ENCODE measurements at regions not wholly inside any gene's neighbourhood (a gene's known extent, or its start where the extent isn't known, plus 50 kb on each side); places are given as distances from the start of the nearest gene placed in this dataset.
A peak's percentile ranks its signal among the peaks of the same experiment; 100 is the strongest.

GRCh38 chr3:22989716-22990115 is 213.4 kb upstream of the UBE2E2 start:
- FAIRE-seq (no peak), DNase-seq (ENCODE audit: extremely low spot score, insufficient read length, low read depth) (no peak)

- no peak for FAIRE-seq
- no peak for DNase-seq (ENCODE audit: extremely low spot score, insufficient read length, low read depth)
These were observed 212.6 kb upstream of the UBE2E2 start for GRCh38 chr3:22990291-22991200.

- no peak for DNase-seq (ENCODE audit: extremely low spot score, insufficient read length, low read depth)
- FAIRE-seq, result no peak
These were observed 208.3 kb upstream of the UBE2E2 start for GRCh38 chr3:22994781-22995180.

- no peak for FAIRE-seq
- DNase-seq (ENCODE audit: extremely low spot score, insufficient read length, low read depth), result no peak
These were observed 206.1 kb upstream of the UBE2E2 start for GRCh38 chr3:22996920-22997571.

- no peak for DNase-seq (ENCODE audit: extremely low spot score, insufficient read length, low read depth)
These were observed 202.8 kb upstream of the UBE2E2 start for GRCh38 chr3:23000371-23000770.

GRCh38 chr3:23002151-23002550 is 201.0 kb upstream of the UBE2E2 start:
- no peak for FAIRE-seq

More at GRCh38 chr3:23000371-23000770, 202.8 kb upstream of the UBE2E2 start:
- FAIRE-seq, result no peak

GRCh38 chr3:23002836-23003732 is 200.0 kb upstream of the UBE2E2 start:
- DNase-seq (ENCODE audit: extremely low spot score, insufficient read length, low read depth) (no peak), FAIRE-seq (no peak)

More at GRCh38 chr3:23002151-23002550, 201.0 kb upstream of the UBE2E2 start:
- no peak for DNase-seq (ENCODE audit: extremely low spot score, insufficient read length, low read depth)

GRCh38 chr3:23003733-23004046 is 199.4 kb upstream of the UBE2E2 start:
- DNase-seq (ENCODE audit: extremely low spot score, insufficient read length, low read depth) (no peak), FAIRE-seq (no peak)

GRCh38 chr3:23004971-23005370 is 198.2 kb upstream of the UBE2E2 start:
- FAIRE-seq (no peak), DNase-seq (ENCODE audit: extremely low spot score, insufficient read length, low read depth) (no peak)

GRCh38 chr3:23017801-23018200 is 185.3 kb upstream of the UBE2E2 start:
- FAIRE-seq, result no peak
- DNase-seq (ENCODE audit: extremely low spot score, insufficient read length, low read depth), result no peak

GRCh38 chr3:23019596-23020300 is 183.4 kb upstream of the UBE2E2 start:
- no peak for FAIRE-seq
- no peak for DNase-seq (ENCODE audit: extremely low spot score, insufficient read length, low read depth)

GRCh38 chr3:23028294-23028693 is 174.8 kb upstream of the UBE2E2 start:
- FAIRE-seq (no peak), DNase-seq (ENCODE audit: extremely low spot score, insufficient read length, low read depth) (no peak)

GRCh38 chr3:23029001-23029400 is 174.1 kb upstream of the UBE2E2 start:
- no peak for DNase-seq (ENCODE audit: extremely low spot score, insufficient read length, low read depth)
- no peak for FAIRE-seq

- FAIRE-seq, result no peak
- no peak for DNase-seq (ENCODE audit: extremely low spot score, insufficient read length, low read depth)
These were observed 167.0 kb upstream of the UBE2E2 start for GRCh38 chr3:23035927-23036640.

- FAIRE-seq, result peak; percentile 29
- no peak for DNase-seq (ENCODE audit: extremely low spot score, insufficient read length, low read depth)
These were observed 166.4 kb upstream of the UBE2E2 start for GRCh38 chr3:23036728-23037127.

- DNase-seq (ENCODE audit: extremely low spot score, insufficient read length, low read depth), result no peak
- FAIRE-seq, result no peak
These were observed 164.7 kb upstream of the UBE2E2 start for GRCh38 chr3:23038471-23038870.

GRCh38 chr3:23041918-23042696 is 161.0 kb upstream of the UBE2E2 start:
- FAIRE-seq (no peak), DNase-seq (ENCODE audit: extremely low spot score, insufficient read length, low read depth) (no peak)

- DNase-seq (ENCODE audit: extremely low spot score, insufficient read length, low read depth) (no peak), FAIRE-seq (no peak)
These were observed 158.7 kb upstream of the UBE2E2 start for GRCh38 chr3:23044463-23044862.

- DNase-seq (ENCODE audit: extremely low spot score, insufficient read length, low read depth) (no peak), FAIRE-seq (no peak)
These were observed 156.6 kb upstream of the UBE2E2 start for GRCh38 chr3:23046536-23046935.
